H1 (cell line): ENCODE measurements at regions not wholly inside any gene's neighbourhood (a gene's known extent, or its start where the extent isn't known, plus 50 kb on each side); places are given as distances from the start of the nearest gene placed in this dataset.

ENCODE experiments used
- CTCF ChIA-PET: fragments of 300-600 bp; sonication (Branson Sonifier 250); formaldehyde crosslinking; loops from one replicate; lab custom pipeline; 2021; ENCODE audit not compliant: partially characterized antibody; lab: Charles Lee
- POLR2A ChIA-PET: fragments of 300-600 bp; sonication (Branson Sonifier 250); formaldehyde crosslinking; loops from one replicate; lab custom pipeline; 2021; ENCODE audit warnings: inconsistent platforms; ENCODE audit not compliant: partially characterized antibody; lab: Charles Lee
- DNase-seq, 2 experiments: peaks; one replicate each; pipeline versions ENCODE4 v3.0.0 to v3.0.0-alpha.2; 2010 to 2022; ENCODE audit warnings: low spot score in 2 of 2, low read depth in 1 of 2, mixed read lengths in 1 of 2
- FAIRE-seq: peaks from 2 replicates; lab custom pipeline; 2011; peaks lifted over from hg19 to GRCh38; lab: Jason Lieb, UNC
- H2AFZ ChIP-seq: 2 replicates; pipeline ENCODE4 v1.8.1; 2012; ENCODE audit warnings: low read length, inconsistent platforms
- H2AK5ac ChIP-seq: 2 replicates; pipeline ENCODE4 v1.6.1; 2013; ENCODE audit warnings: low read depth, low read length
- H2BK120ac ChIP-seq: replicated peaks from 2 replicates; pipeline ENCODE3; 2013; ENCODE audit warnings: low read depth, low read length, inconsistent platforms
- H2BK12ac ChIP-seq: 2 replicates; pipeline ENCODE4 v1.6.1; 2013; ENCODE audit warnings: low read depth, low read length
- H2BK15ac ChIP-seq: 2 replicates; pipeline ENCODE4 v1.6.1; 2013; ENCODE audit warnings: low read length
- H2BK20ac ChIP-seq: 2 replicates; pipeline ENCODE4 v1.6.1; 2013; ENCODE audit warnings: low read length
- H2BK5ac ChIP-seq: 2 replicates; pipeline ENCODE4 v1.6.1; 2013; ENCODE audit warnings: low read depth, low read length
- H3K14ac ChIP-seq: 2 replicates; pipeline ENCODE4 v1.6.1; 2013; ENCODE audit warnings: inconsistent platforms; ENCODE audit not compliant: insufficient read length
- H3K18ac ChIP-seq: 2 replicates; pipeline ENCODE4 v1.6.1; 2013; ENCODE audit warnings: low read length; ENCODE audit errors: extremely low read depth
- H3K23ac ChIP-seq: 2 replicates; pipeline ENCODE4 v1.6.1; 2013; ENCODE audit warnings: inconsistent platforms; ENCODE audit not compliant: insufficient read length
- H3K23me2 ChIP-seq: 2 replicates; pipeline ENCODE4 v1.6.1; 2013; ENCODE audit warnings: low read depth, low read length
- H3K27ac ChIP-seq: 2 replicates; pipeline ENCODE4 v1.6.1; 2011; ENCODE audit warnings: low read depth, low read length, inconsistent platforms
- H3K27me3 ChIP-seq, 4 experiments: replicated peaks in 1 of 4; 1 replicate in 1 of 4; 2 replicates in 3 of 4; pipeline versions ENCODE4 v1.6.1 to v1.8.1; 2011 to 2013; ENCODE audit warnings: low read length in 3 of 4, mild to moderate bottlenecking in 3 of 4, inconsistent platforms in 2 of 4, mixed read lengths in 2 of 4, moderate library complexity in 1 of 4; ENCODE audit not compliant: control insufficient read depth in 3 of 4, insufficient read depth in 3 of 4; ENCODE audit errors: extremely low read depth in 1 of 4
- H3K36me3 ChIP-seq, 4 experiments: 2 replicates each; pipeline versions ENCODE4 v1.6.1 to v1.8.1; 2011 to 2013; ENCODE audit warnings: mild to moderate bottlenecking in 4 of 4, low read length in 3 of 4, moderate library complexity in 2 of 4, control low read depth in 1 of 4, inconsistent platforms in 1 of 4; ENCODE audit not compliant: insufficient read depth in 4 of 4, control insufficient read depth in 2 of 4
- H3K4ac ChIP-seq: replicated peaks from 2 replicates; pipeline ENCODE3; 2013; ENCODE audit warnings: low read length, low read depth, mixed read lengths, inconsistent platforms; ENCODE audit not compliant: insufficient read length
- H3K4me1 ChIP-seq, 4 experiments: replicated peaks in 1 of 4; 1 replicate in 1 of 4; 2 replicates in 3 of 4; pipeline versions ENCODE4 v1.6.1 to v1.8.1; 2011 to 2013; ENCODE audit warnings: low read length in 3 of 4, inconsistent platforms in 2 of 4, mixed read lengths in 1 of 4; ENCODE audit not compliant: insufficient read depth in 4 of 4, control insufficient read depth in 3 of 4
- H3K4me2 ChIP-seq, 2 experiments: 2 replicates each; pipeline versions ENCODE4 v1.6.1 to v1.8.1; 2011 to 2013; ENCODE audit warnings: low read depth in 2 of 2, low read length in 2 of 2, control low read depth in 1 of 2, inconsistent platforms in 1 of 2, mild to moderate bottlenecking in 1 of 2; ENCODE audit not compliant: insufficient read depth in 1 of 2
- H3K4me3 ChIP-seq, 4 experiments: fragments of 200-600, 300-600 bp in 1 of 4; sonication (generic), shearing (Covaris generic), sonication (Bioruptor Twin) in 1 of 4; 2 replicates each; pipeline versions ENCODE4 v1.5.1 to v1.8.1; 2011 to 2016; ENCODE audit warnings: low read length in 4 of 4, low read depth in 3 of 4, control low read depth in 2 of 4, inconsistent platforms in 2 of 4, mild to moderate bottlenecking in 2 of 4, mixed read lengths in 1 of 4, moderate library complexity in 1 of 4; ENCODE audit not compliant: insufficient read depth in 2 of 4; ENCODE audit errors: extremely low read depth in 1 of 4
- H3K56ac ChIP-seq: replicated peaks from 2 replicates; pipeline ENCODE3; 2013; ENCODE audit warnings: low read depth, mild to moderate bottlenecking, mixed read lengths, low read length, inconsistent platforms; ENCODE audit not compliant: insufficient read length
- H3K79me1 ChIP-seq: 2 replicates; pipeline ENCODE4 v1.6.1; 2013; ENCODE audit warnings: low read depth, low read length, control low read depth
- H3K79me2 ChIP-seq, 2 experiments: 2 replicates each; pipeline versions ENCODE4 v1.6.1 to v1.8.1; 2012 to 2013; ENCODE audit warnings: low read length in 2 of 2, mild to moderate bottlenecking in 2 of 2, inconsistent platforms in 1 of 2; ENCODE audit not compliant: insufficient read depth in 2 of 2, control insufficient read depth in 1 of 2
- H3K9ac ChIP-seq, 4 experiments: replicated peaks in 1 of 4; 1 replicate in 1 of 4; 2 replicates in 3 of 4; pipeline versions ENCODE4 v1.6.1 to v1.8.1; 2011 to 2013; ENCODE audit warnings: low read depth in 3 of 4, low read length in 3 of 4, control low read depth in 2 of 4, mild to moderate bottlenecking in 2 of 4, moderate library complexity in 2 of 4, inconsistent platforms in 1 of 4; ENCODE audit errors: extremely low read depth in 1 of 4
- H3K9me3 ChIP-seq, 2 experiments: 2 replicates each; pipeline versions ENCODE4 v1.6.1 to v1.8.1; 2012 to 2013; ENCODE audit warnings: mild to moderate bottlenecking in 2 of 2, moderate library complexity in 2 of 2, control low read depth in 1 of 2, inconsistent platforms in 1 of 2, low read depth in 1 of 2, low read length in 1 of 2, mixed read lengths in 1 of 2; ENCODE audit not compliant: insufficient read depth in 2 of 2
- H4K20me1 ChIP-seq, 2 experiments: replicated peaks in 1 of 2; 2 replicates each; pipeline versions ENCODE3 to v1.8.1; 2011 to 2013; ENCODE audit warnings: inconsistent platforms in 2 of 2, low read length in 2 of 2, mild to moderate bottlenecking in 1 of 2; ENCODE audit not compliant: insufficient read depth in 2 of 2, control insufficient read depth in 1 of 2
- H4K5ac ChIP-seq: 2 replicates; pipeline ENCODE4 v1.6.1; 2013; ENCODE audit warnings: low read length, low read depth, mixed read lengths, inconsistent platforms; ENCODE audit not compliant: insufficient read length
- H4K8ac ChIP-seq: 2 replicates; pipeline ENCODE4 v1.8.0; 2013; ENCODE audit warnings: mild to moderate bottlenecking, moderate library complexity, low read length, inconsistent platforms; ENCODE audit not compliant: insufficient read depth; ENCODE audit errors: extremely low read depth
- H4K91ac ChIP-seq: replicated peaks from 2 replicates; pipeline ENCODE3; 2013; ENCODE audit warnings: low read length, mixed read lengths, inconsistent platforms; ENCODE audit not compliant: insufficient read length
- BACH1 ChIP-seq: IDR thresholded peaks from 2 replicates; pipeline ENCODE4 v1.6.1; 2012; ENCODE audit warnings: low read length, improper control_type of control experiment
- CBX8 ChIP-seq: fragments of 300-800, 300-1000 bp; sonication (generic); IDR thresholded peaks from 2 replicates; pipeline ENCODE4 v1.7.1; 2016; ENCODE audit warnings: low read depth, low read length, borderline replicate concordance
- CHD2 ChIP-seq: IDR thresholded peaks from 2 replicates; pipeline ENCODE4 v1.6.1; 2012; ENCODE audit warnings: low read length, improper control_type of control experiment
- RBBP5 ChIP-seq: IDR thresholded peaks from 2 replicates; pipeline ENCODE4 v1.7.1; 2012; ENCODE audit warnings: low read depth, mild to moderate bottlenecking, inconsistent platforms, low read length, moderate library complexity, borderline replicate concordance
- SIRT6 ChIP-seq: IDR thresholded peaks from one replicate; pipeline ENCODE4 v1.7.1; 2012; ENCODE audit warnings: low read length, inconsistent platforms
- SIX5 ChIP-seq: IDR thresholded peaks from 2 replicates; pipeline ENCODE4 v1.6.1; 2011; ENCODE audit warnings: mild to moderate bottlenecking, low read depth, low read length
- SRF ChIP-seq: IDR thresholded peaks from 2 replicates; pipeline ENCODE4 v1.6.1; 2011; ENCODE audit warnings: mild to moderate bottlenecking, low read depth, low read length, moderate library complexity
- TCF12 ChIP-seq: IDR thresholded peaks from 2 replicates; pipeline ENCODE4 v1.6.1; 2011; ENCODE audit warnings: low read depth, mild to moderate bottlenecking, low read length
- WGBS, 2 experiments: shearing (Covaris generic) in 1 of 2; methylation state at CpG; one replicate each; pipeline versions ENCODE4 v1.1.6 to v1.1.7; 2013 to 2015; ENCODE audit warnings: low lambda C conversion rate in 2 of 2, mixed read lengths in 2 of 2, inconsistent platforms in 1 of 2, low coverage in 1 of 2, missing lambda C conversion rate in 1 of 2; ENCODE audit not compliant: insufficient replicate concordance in 2 of 2, insufficient coverage in 1 of 2, insufficient read length in 1 of 2; ENCODE audit errors: extremely low coverage in 1 of 2, missing lambda C conversion rate in 1 of 2; 5-methylcytosine and 5-hydroxymethylcytosine counted together
- TF ChIP-seq, protein P1 (sequence below): IDR thresholded peaks from 2 replicates; pipeline ENCODE4 v1.6.1; 2011; ENCODE audit warnings: low read depth, mild to moderate bottlenecking, low read length; ENCODE audit not compliant: insufficient read depth

GRCh38 chr1:228919914-228920313 is 184.6 kb downstream of the RHOU start:
- Histone ChIP-seq H3K9ac (no peak overlapping the region), H3K14ac (no peak overlapping the region), H3K4me2 (no peak overlapping the region), H3K4ac (no peak overlapping the region), H4K91ac (no peak overlapping the region), H4K5ac (no peak overlapping the region), H4K8ac (no peak overlapping the region), H3K79me2 (no peaks in the 10 kb centered on the region), H3K27me3 (no peaks in the 10 kb centered on the region), H3K9me3 (peaks cover 0 to 2% of the 10 kb centered on the region in 2 experiments; a peak in 1 of 4 replicates), H3K18ac (no peak overlapping the region), H3K36me3 (no peaks in the 10 kb centered on the region), H2BK120ac (no peak overlapping the region), H2AK5ac (no peak overlapping the region), H3K4me3 (no peak overlapping the region), H2BK15ac (no peak overlapping the region), H4K20me1 (no peaks in the 10 kb centered on the region), H2BK20ac (no peak overlapping the region), H3K23me2 (no peaks in the 10 kb centered on the region; the same call in 1 of the 2 replicates), H3K23ac (no peak overlapping the region), H3K79me1 (no peaks in the 10 kb centered on the region), H3K27ac (no peak overlapping the region), H2AFZ (no peak overlapping the region), H2BK5ac (no peak overlapping the region), H3K4me1 (peaks cover 0 to 5% (median 0%) of the 10 kb centered on the region in 4 experiments; a peak in 1 of 7 replicates), H3K56ac (no peak overlapping the region), H2BK12ac (no peak overlapping the region)
- TF ChIP-seq TCF12 (no peak), SRF (no peak), CBX8 (no peak), SIRT6 (no peak), CHD2 (no peak), BACH1 (no peak), RBBP5 (no peak), SIX5 (no peak)
- TF ChIP-seq, protein P1, sequence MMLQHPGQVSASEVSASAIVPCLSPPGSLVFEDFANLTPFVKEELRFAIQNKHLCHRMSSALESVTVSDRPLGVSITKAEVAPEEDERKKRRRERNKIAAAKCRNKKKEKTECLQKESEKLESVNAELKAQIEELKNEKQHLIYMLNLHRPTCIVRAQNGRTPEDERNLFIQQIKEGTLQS, result no peak
- DNase-seq (no peak), FAIRE-seq (no peak)
- WGBS, 2 experiments, result 94% methylated on average over 1 of the region's 1 CpG; no CpG with 5 or more reads in 1 of the 2 experiments
- ChIA-PET POLR2A (no interaction called here), CTCF (interaction anchor here (0.6 to 1.4 kb wide), 2 partner anchors 23 to 231 kb away, joined by 3 read pairs; no protein-coding TSS in a partner anchor)
